DND-41 (cell line): ENCODE measurements at regions not wholly inside any gene's neighbourhood (a gene's known extent, or its start where the extent isn't known, plus 50 kb on each side); places are given as distances from the start of the nearest gene placed in this dataset.

Experiments used
- ATAC-seq: fragments of 200-7000 bp; cut with Tn5 transposase; 3 replicates; pipeline ENCODE4 v1.9.1; 2021; ENCODE audit warnings: low read depth; ENCODE audit not compliant: insufficient read depth
- DNase-seq: peaks from one replicate; pipeline ENCODE4 v3.0.0-alpha.2; 2020
- H2AFZ ChIP-seq: 2 replicates; pipeline ENCODE4 v1.6.0; 2012; ENCODE audit warnings: low read depth, low read length
- H3K27ac ChIP-seq: 2 replicates; pipeline ENCODE4 v1.5.1; 2012; ENCODE audit warnings: low read length, inconsistent platforms
- H3K27me3 ChIP-seq: fragments of 200-600 bp; sonication (generic); 2 replicates; pipeline ENCODE4 v1.6.0; 2012; ENCODE audit warnings: low read length, mild to moderate bottlenecking, inconsistent platforms; ENCODE audit not compliant: insufficient read depth, poor library complexity
- H3K36me3 ChIP-seq: 2 replicates; pipeline ENCODE4 v1.5.1; 2012; ENCODE audit warnings: low read length, inconsistent platforms; ENCODE audit not compliant: insufficient read depth
- H3K4me1 ChIP-seq: 2 replicates; pipeline ENCODE4 v1.5.1; 2012; ENCODE audit warnings: mild to moderate bottlenecking, low read length; ENCODE audit not compliant: insufficient read depth
- H3K4me2 ChIP-seq: 2 replicates; pipeline ENCODE4 v1.6.0; 2012; ENCODE audit warnings: mild to moderate bottlenecking, moderate library complexity, low read length, inconsistent platforms; ENCODE audit not compliant: insufficient read depth
- H3K4me3 ChIP-seq, 2 experiments: fragments of 200-600 bp in 1 of 2; shearing (Covaris generic) in 1 of 2; 2 replicates each; pipeline ENCODE4 v1.5.1; 2012 to 2016; ENCODE audit warnings: inconsistent platforms in 2 of 2, low read length in 2 of 2, mild to moderate bottlenecking in 2 of 2, low read depth in 1 of 2, moderate library complexity in 1 of 2
- H3K79me2 ChIP-seq: 2 replicates; pipeline ENCODE4 v1.6.0; 2012; ENCODE audit warnings: low read length, inconsistent platforms; ENCODE audit not compliant: insufficient read depth
- H3K9ac ChIP-seq: 2 replicates; pipeline ENCODE4 v1.6.0; 2012; ENCODE audit warnings: low read depth, mild to moderate bottlenecking, inconsistent platforms, low read length, moderate library complexity
- H3K9me3 ChIP-seq: 2 replicates; pipeline ENCODE4 v1.5.1; 2012; ENCODE audit warnings: low read length, moderate library complexity, mild to moderate bottlenecking, inconsistent platforms; ENCODE audit not compliant: insufficient read depth, severe bottlenecking
- H4K20me1 ChIP-seq: 2 replicates; pipeline ENCODE4 v1.6.0; 2012; ENCODE audit warnings: low read length; ENCODE audit not compliant: insufficient read depth
- CTCF ChIP-seq: IDR thresholded peaks from 2 replicates; pipeline ENCODE4 v1.5.1; 2012; ENCODE audit warnings: borderline replicate concordance, low read length, moderate library complexity, mild to moderate bottlenecking; ENCODE audit not compliant: poor library complexity, severe bottlenecking; ENCODE audit errors: extremely low read depth
- EZH2 ChIP-seq: IDR thresholded peaks from 3 replicates; pipeline ENCODE4 v1.6.1; 2012; ENCODE audit warnings: borderline replicate concordance, low read depth, mild to moderate bottlenecking, moderate library complexity, low read length, inconsistent platforms; ENCODE audit not compliant: severe bottlenecking

GRCh38 chr7:29619111-29619510 lies 55.5 kb downstream of the PRR15 start:
- Histone ChIP-seq H3K36me3 (no peaks in the 10 kb centered on the region), H3K27ac (no peak overlapping the region), H3K27me3 (no peaks in the 10 kb centered on the region), H3K4me3 (no peak overlapping the region), H3K79me2 (no peaks in the 10 kb centered on the region), H2AFZ (no peak overlapping the region), H3K9ac (no peak overlapping the region), H3K9me3 (no peaks in the 10 kb centered on the region), H3K4me1 (no peaks in the 10 kb centered on the region), H4K20me1 (no peaks in the 10 kb centered on the region), H3K4me2 (no peak overlapping the region)
- TF ChIP-seq CTCF (no peak), EZH2 (no peak)
- DNase-seq (no peak), ATAC-seq (no peak)

GRCh38 chr7:29619848-29620555 lies 56.4 kb downstream of the PRR15 start:
- Histone ChIP-seq H3K27me3 (no peaks in the 10 kb centered on the region), H4K20me1 (no peaks in the 10 kb centered on the region), H3K4me3 (no peak overlapping the region), H3K27ac (no peak overlapping the region), H3K79me2 (no peaks in the 10 kb centered on the region), H3K36me3 (no peaks in the 10 kb centered on the region), H2AFZ (no peak overlapping the region), H3K4me1 (no peaks in the 10 kb centered on the region), H3K4me2 (no peak overlapping the region), H3K9me3 (no peaks in the 10 kb centered on the region), H3K9ac (no peak overlapping the region)
- ATAC-seq (no peak), DNase-seq (no peak)
- no peak for TF ChIP-seq EZH2
- no peak for TF ChIP-seq CTCF

- Histone ChIP-seq H2AFZ (no peak overlapping the region), H3K9ac (no peak overlapping the region), H3K4me3 (no peak overlapping the region), H3K4me2 (no peak overlapping the region), H3K79me2 (no peaks in the 10 kb centered on the region), H4K20me1 (no peaks in the 10 kb centered on the region), H3K4me1 (no peaks in the 10 kb centered on the region), H3K36me3 (no peaks in the 10 kb centered on the region), H3K27ac (no peak overlapping the region), H3K9me3 (no peaks in the 10 kb centered on the region), H3K27me3 (no peaks in the 10 kb centered on the region)
- no peak for DNase-seq
- no peak for ATAC-seq
- TF ChIP-seq EZH2 (no peak), CTCF (no peak)
These were observed 56.9 kb downstream of the PRR15 start for GRCh38 chr7:29620556-29620930.
